SJSA1 (cell line): ENCODE measurements at regions not wholly inside any gene's neighbourhood (a gene's known extent, or its start where the extent isn't known, plus 50 kb on each side); places are given as distances from the start of the nearest gene placed in this dataset.

ENCODE experiments used
- DNase-seq, 2 experiments: peaks; one replicate each; pipeline ENCODE4 v3.0.0-alpha.2; 2015 to 2020; ENCODE audit warnings: low spot score in 2 of 2, low read depth in 1 of 2
- H3K27ac ChIP-seq: fragments of 250-450 bp; sonication (Bioruptor Pico); 2 replicates; pipeline ENCODE4 v1.5.1; 2020; ENCODE audit warnings: mild to moderate bottlenecking, moderate library complexity
- H3K27me3 ChIP-seq: fragments of 250-450 bp; sonication (Bioruptor Pico); replicated peaks from 2 replicates; pipeline ENCODE4 v1.5.1; 2020; ENCODE audit warnings: mild to moderate bottlenecking, moderate library complexity
- H3K36me3 ChIP-seq: fragments of 250-450 bp; sonication (Bioruptor Pico); 2 replicates; pipeline ENCODE4 v1.5.1; 2020; ENCODE audit warnings: mild to moderate bottlenecking
- H3K4me1 ChIP-seq: fragments of 250-450 bp; sonication (Bioruptor Pico); replicated peaks from 2 replicates; pipeline ENCODE4 v1.6.1; 2021; ENCODE audit warnings: mild to moderate bottlenecking
- H3K4me3 ChIP-seq: fragments of 250-450 bp; sonication (Bioruptor Pico); 2 replicates; pipeline ENCODE4 v1.5.1; 2020; ENCODE audit warnings: mild to moderate bottlenecking
- H3K9me3 ChIP-seq: fragments of 250-450 bp; sonication (Bioruptor Pico); replicated peaks from 2 replicates; pipeline ENCODE4 v1.5.1; 2020; ENCODE audit warnings: mild to moderate bottlenecking

DNA sequence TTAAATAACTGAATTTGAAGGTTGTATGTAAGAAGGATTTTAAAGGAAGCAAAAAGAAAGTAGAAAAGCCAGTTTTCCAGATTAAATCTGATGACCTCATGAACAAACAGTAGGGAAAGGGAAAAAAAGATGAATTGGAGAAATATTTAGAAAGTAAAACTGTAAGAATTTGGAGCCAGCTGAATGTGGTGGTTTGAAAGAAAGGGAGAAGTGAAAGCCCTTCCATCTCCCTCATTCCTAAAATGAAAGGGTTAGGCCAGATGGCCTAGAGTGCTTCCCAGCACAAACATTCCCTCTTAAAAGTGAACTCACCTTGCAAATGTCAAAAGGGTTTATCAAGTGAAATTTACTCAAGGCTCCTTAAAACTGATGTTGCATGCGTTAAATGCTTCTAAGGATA lies 139.3 kb upstream of the COL21A1 start:
- no peak for DNase-seq
- H3K4me1 ChIP-seq: no peaks in the 10 kb centered on the region
- no peak overlapping the region for H3K27ac ChIP-seq
- H3K27me3 ChIP-seq: no peaks in the 10 kb centered on the region
- 0 out of 2 replicates have a peak, but pooled peaks cover 3% of the 10 kb centered on the region for H3K9me3 ChIP-seq
- H3K4me3 ChIP-seq: no peak overlapping the region
- no peaks in the 10 kb centered on the region for H3K36me3 ChIP-seq

- H3K36me3 ChIP-seq: no peaks in the 10 kb centered on the region
- H3K4me3 ChIP-seq: no peak overlapping the region
- H3K4me1 ChIP-seq: no peaks in the 10 kb centered on the region
- no peak for DNase-seq
- no peaks in the 10 kb centered on the region for H3K27me3 ChIP-seq
- H3K27ac ChIP-seq: no peak overlapping the region
- H3K9me3 ChIP-seq: 0 out of 2 replicates have a peak, but pooled peaks cover 3% of the 10 kb centered on the region
Observed at GRCh38 chr6:56385981-56386593, 138.7 kb upstream of the COL21A1 start.

- H3K36me3 ChIP-seq: no peaks in the 10 kb centered on the region
- H3K27me3 ChIP-seq: no peaks in the 10 kb centered on the region
- H3K9me3 ChIP-seq: 0 out of 2 replicates have a peak, but pooled peaks cover 3% of the 10 kb centered on the region
- H3K27ac ChIP-seq: no peak overlapping the region
- H3K4me1 ChIP-seq: no peaks in the 10 kb centered on the region
- H3K4me3 ChIP-seq: no peak overlapping the region
- no peak for DNase-seq
Observed at GRCh38 chr6:56383160-56383559, 135.8 kb upstream of the COL21A1 start.

GRCh38 chr6:56382416-56382940 lies 135.1 kb upstream of the COL21A1 start:
- no peak for DNase-seq
- Histone ChIP-seq H3K36me3 (no peaks in the 10 kb centered on the region), H3K27me3 (no peaks in the 10 kb centered on the region), H3K4me1 (no peaks in the 10 kb centered on the region), H3K4me3 (no peak overlapping the region), H3K27ac (no peak overlapping the region), H3K9me3 (0 out of 2 replicates have a peak, but pooled peaks cover 3% of the 10 kb centered on the region)

GRCh38 chr6:56381801-56382251 lies 134.4 kb upstream of the COL21A1 start:
- Histone ChIP-seq H3K27me3 (no peaks in the 10 kb centered on the region), H3K27ac (no peak overlapping the region), H3K4me1 (no peaks in the 10 kb centered on the region), H3K9me3 (0 out of 2 replicates have a peak, but pooled peaks cover 3% of the 10 kb centered on the region), H3K36me3 (no peaks in the 10 kb centered on the region), H3K4me3 (no peak overlapping the region)
- DNase-seq: no peak

- DNase-seq: no peak
- no peak overlapping the region for H3K4me3 ChIP-seq
Observed at GRCh38 chr6:56380476-56380875, 133.1 kb upstream of the COL21A1 start.

GRCh38 chr6:56378966-56379585 lies 131.7 kb upstream of the COL21A1 start:
- no peak for DNase-seq
- Histone ChIP-seq H3K36me3 (no peaks in the 10 kb centered on the region), H3K27me3 (no peaks in the 10 kb centered on the region), H3K9me3 (no peaks in the 10 kb centered on the region), H3K4me1 (no peaks in the 10 kb centered on the region), H3K4me3 (no peak overlapping the region), H3K27ac (no peak overlapping the region)

More at GRCh38 chr6:56380476-56380875, 133.1 kb upstream of the COL21A1 start:
- H3K4me1 ChIP-seq: no peaks in the 10 kb centered on the region
- no peak overlapping the region for H3K27ac ChIP-seq
- H3K27me3 ChIP-seq: no peaks in the 10 kb centered on the region
- H3K9me3 ChIP-seq: no peaks in the 10 kb centered on the region
- H3K36me3 ChIP-seq: no peaks in the 10 kb centered on the region

DNA sequence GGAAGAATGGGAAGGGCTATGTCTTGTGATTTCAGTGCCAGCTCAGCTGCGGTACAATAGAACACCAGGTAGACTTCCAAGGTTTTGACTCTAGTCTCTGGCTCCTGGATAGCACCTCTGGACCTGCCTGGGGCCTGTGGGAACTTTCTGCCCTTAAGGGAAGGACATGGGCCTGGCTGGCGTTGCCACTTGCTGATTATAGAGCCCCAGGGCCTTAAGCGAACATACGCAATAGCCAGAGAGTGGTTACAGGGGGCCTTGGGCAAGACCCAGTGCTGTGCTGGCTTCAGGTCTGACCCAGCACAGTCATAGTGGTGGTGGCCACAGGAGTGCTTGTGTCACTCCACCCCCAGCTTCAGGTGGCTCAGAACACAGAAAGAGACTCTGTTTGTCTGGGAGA lies 131.1 kb upstream of the COL21A1 start:
- Histone ChIP-seq H3K36me3 (no peaks in the 10 kb centered on the region), H3K27ac (no peak overlapping the region), H3K9me3 (no peaks in the 10 kb centered on the region), H3K4me3 (no peak overlapping the region), H3K27me3 (no peaks in the 10 kb centered on the region), H3K4me1 (no peaks in the 10 kb centered on the region)
- DNase-seq: no peak

DNA sequence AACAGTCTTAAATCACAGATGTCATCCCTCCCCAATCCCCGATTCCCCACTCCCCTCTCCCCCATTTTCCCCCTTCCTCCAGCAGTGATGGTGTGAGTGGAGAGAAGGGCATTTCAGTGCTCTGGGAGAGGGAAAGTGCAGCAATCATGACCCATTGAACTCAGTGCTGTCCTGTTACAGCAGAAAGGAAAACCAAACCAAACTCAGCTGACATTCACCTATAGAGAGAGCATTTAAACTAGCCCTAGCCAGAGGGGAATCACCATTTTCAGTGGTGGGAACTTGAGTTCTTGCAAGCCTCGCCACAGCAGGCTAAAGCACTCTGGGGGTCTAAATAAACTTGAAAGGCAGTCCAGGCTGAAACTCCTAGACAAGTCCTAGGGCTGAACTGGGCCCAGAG lies 129.9 kb upstream of the COL21A1 start:
- Histone ChIP-seq H3K27ac (no peak overlapping the region), H3K36me3 (no peaks in the 10 kb centered on the region), H3K27me3 (no peaks in the 10 kb centered on the region), H3K4me1 (no peaks in the 10 kb centered on the region), H3K9me3 (no peaks in the 10 kb centered on the region), H3K4me3 (no peak overlapping the region)
- DNase-seq: no peak

GRCh38 chr6:56375806-56376205 lies 128.4 kb upstream of the COL21A1 start:
- DNase-seq: no peak
- Histone ChIP-seq H3K27me3 (no peaks in the 10 kb centered on the region), H3K36me3 (no peaks in the 10 kb centered on the region), H3K4me3 (no peak overlapping the region), H3K4me1 (peaks cover 6% of the 10 kb centered on the region), H3K27ac (no peak overlapping the region), H3K9me3 (no peaks in the 10 kb centered on the region)

DNA sequence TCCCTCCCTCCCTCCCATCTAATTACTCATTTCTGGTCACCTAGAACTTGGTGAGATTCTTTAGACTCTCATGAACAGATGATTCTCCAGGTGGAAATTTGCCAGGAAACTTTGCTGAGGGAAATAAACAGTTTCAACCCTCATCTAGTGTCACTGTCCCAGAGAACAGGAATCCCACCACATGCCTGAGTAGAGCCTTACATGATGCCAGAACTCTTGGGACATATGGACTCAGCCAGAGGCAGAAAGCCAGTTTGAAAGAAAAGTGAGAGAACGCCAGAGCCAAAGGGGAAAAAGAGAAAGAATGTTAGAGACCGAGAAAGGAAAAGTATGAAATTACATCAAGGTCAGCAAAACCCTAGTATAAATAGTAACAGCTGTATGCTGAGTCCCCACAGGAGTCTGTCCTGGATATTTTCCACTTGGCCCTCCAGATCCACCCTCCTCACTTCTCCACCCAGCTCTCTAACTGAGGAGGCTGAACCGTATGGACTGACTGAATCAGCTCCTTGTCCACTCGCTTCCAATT lies 127.5 kb upstream of the COL21A1 start:
- no peaks in the 10 kb centered on the region for H3K9me3 ChIP-seq
- H3K36me3 ChIP-seq: no peaks in the 10 kb centered on the region
- no peaks in the 10 kb centered on the region for H3K27me3 ChIP-seq
- peaks cover 15% of the 10 kb centered on the region for H3K4me1 ChIP-seq
- H3K4me3 ChIP-seq: no peak overlapping the region
- no peak for DNase-seq
- no peak overlapping the region for H3K27ac ChIP-seq

- peak in 1 of 2 experiments; percentile 7 for DNase-seq
- Histone ChIP-seq H3K27ac (no peak overlapping the region), H3K27me3 (no peaks in the 10 kb centered on the region), H3K36me3 (no peaks in the 10 kb centered on the region), H3K4me1 (peaks cover 15% of the 10 kb centered on the region), H3K9me3 (no peaks in the 10 kb centered on the region), H3K4me3 (no peak overlapping the region)
Observed at GRCh38 chr6:56372406-56372995, 125.1 kb upstream of the COL21A1 start.

DNA sequence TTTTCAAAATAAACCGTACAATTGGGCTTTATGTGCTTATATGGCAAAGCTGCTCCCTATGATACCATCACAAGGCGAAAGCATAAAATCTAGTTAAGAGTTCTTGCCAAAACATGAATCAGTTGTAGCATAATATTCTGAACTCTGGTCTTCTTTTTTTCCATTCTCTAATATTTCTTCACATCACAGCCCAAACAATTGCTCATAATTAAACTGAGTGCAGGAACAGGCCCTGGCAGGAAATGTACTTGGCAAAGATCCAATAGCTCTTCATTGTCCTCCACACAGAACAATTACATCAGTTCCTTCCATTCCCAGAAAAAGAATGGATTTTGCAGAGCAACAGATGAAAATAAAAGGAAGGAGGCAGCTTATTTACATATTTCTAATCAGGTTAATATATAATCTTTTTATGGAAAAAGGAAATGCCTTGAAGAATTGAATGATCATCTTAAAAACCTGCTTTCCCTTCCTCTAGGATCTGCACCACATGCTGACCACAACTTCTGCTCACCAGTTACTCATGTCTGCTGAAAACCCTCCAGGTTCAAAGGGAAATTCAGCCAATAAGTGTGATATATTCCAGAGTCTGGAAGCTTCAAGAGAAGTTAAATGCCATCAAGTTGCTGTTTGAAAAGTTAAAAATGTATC lies 123.3 kb upstream of the COL21A1 start:
- Histone ChIP-seq H3K4me3 (no peak overlapping the region), H3K27me3 (no peaks in the 10 kb centered on the region), H3K4me1 (peaks cover 15% of the 10 kb centered on the region), H3K9me3 (no peaks in the 10 kb centered on the region), H3K27ac (no peak overlapping the region), H3K36me3 (no peaks in the 10 kb centered on the region)
- peak in 1 of 2 experiments; percentile 76 for DNase-seq
